ENCODE measurements at regions not wholly inside any gene's neighbourhood (a gene's known extent, or its start where the extent isn't known, plus 50 kb on each side); places are given as distances from the start of the nearest gene placed in this dataset.

- TF ChIP-seq CTCF (IDR thresholded peaks at IDR 0.05), result no peak
- Histone ChIP-seq H3K27ac (no peak overlapping the region), H3K9me3 (peaks cover 0 to 14% of the 10 kb centered on the region in 2 donors), H3K4me3 (no peak overlapping the region), H3K36me3 (no peaks in the 10 kb centered on the region), H3K4me1 (no peaks in the 10 kb centered on the region), H3K27me3 (no peaks in the 10 kb centered on the region)
- no peak for DNase-seq (ENCODE audit: low spot score)
These were observed 580.7 kb upstream of the GJE1 start for GRCh38 chr6:141552031-141552430.

GRCh38 chr6:141551318-141551717 lies 581.4 kb upstream of the GJE1 start:
- TF ChIP-seq CTCF (IDR thresholded peaks at IDR 0.05), result no peak
- H3K4me3 ChIP-seq, result no peak overlapping the region
- H3K27ac ChIP-seq, result no peak overlapping the region
- H3K4me1 ChIP-seq, result no peaks in the 10 kb centered on the region
- H3K9me3 ChIP-seq, result peaks cover 0 to 17% of the 10 kb centered on the region in 2 donors
- no peak for DNase-seq (ENCODE audit: low spot score)
- H3K36me3 ChIP-seq, result no peaks in the 10 kb centered on the region
- H3K27me3 ChIP-seq, result no peaks in the 10 kb centered on the region

- no peaks in the 10 kb centered on the region for H3K27me3 ChIP-seq
- no peak for DNase-seq (ENCODE audit: low spot score)
- no peaks in the 10 kb centered on the region for H3K36me3 ChIP-seq
- H3K27ac ChIP-seq, result no peak overlapping the region
- no peak for TF ChIP-seq CTCF (IDR thresholded peaks at IDR 0.05)
- H3K9me3 ChIP-seq, result peaks cover 0 to 17% of the 10 kb centered on the region in 2 donors
- no peaks in the 10 kb centered on the region for H3K4me1 ChIP-seq
- no peak overlapping the region for H3K4me3 ChIP-seq
These were observed 582.3 kb upstream of the GJE1 start for GRCh38 chr6:141550471-141550870.

- TF ChIP-seq CTCF (IDR thresholded peaks at IDR 0.05), result no peak
- Histone ChIP-seq H3K9me3 (peaks cover 0 to 17% of the 10 kb centered on the region in 2 donors), H3K27me3 (no peaks in the 10 kb centered on the region), H3K27ac (no peak overlapping the region), H3K4me3 (no peak overlapping the region), H3K4me1 (no peaks in the 10 kb centered on the region), H3K36me3 (no peaks in the 10 kb centered on the region)
- no peak for DNase-seq (ENCODE audit: low spot score)
These were observed 583.8 kb upstream of the GJE1 start for GRCh38 chr6:141548966-141549365.

- no peak overlapping the region for H3K27ac ChIP-seq
- TF ChIP-seq CTCF (IDR thresholded peaks at IDR 0.05), result no peak
These were observed 591.0 kb upstream of the GJE1 start for GRCh38 chr6:141541581-141542324.

GRCh38 chr6:141540207-141540606 lies 592.5 kb upstream of the GJE1 start:
- no peaks in the 10 kb centered on the region for H3K27me3 ChIP-seq
- DNase-seq (ENCODE audit: low spot score), result no peak
- no peak overlapping the region for H3K27ac ChIP-seq
- H3K4me3 ChIP-seq, result no peak overlapping the region
- no peaks in the 10 kb centered on the region for H3K36me3 ChIP-seq
- no peak for TF ChIP-seq CTCF (IDR thresholded peaks at IDR 0.05)
- no peaks in the 10 kb centered on the region for H3K9me3 ChIP-seq
- H3K4me1 ChIP-seq, result no peaks in the 10 kb centered on the region

More at GRCh38 chr6:141541581-141542324, 591.0 kb upstream of the GJE1 start:
- Histone ChIP-seq H3K36me3 (no peaks in the 10 kb centered on the region), H3K4me1 (no peaks in the 10 kb centered on the region), H3K27me3 (no peaks in the 10 kb centered on the region), H3K9me3 (peaks cover 0 to under 1% of the 10 kb centered on the region in 2 donors), H3K4me3 (no peak overlapping the region)
- DNase-seq (ENCODE audit: low spot score), result no peak

Measured in right atrium auricular region (tissue), 2 donors.